ENCODE measurements at regions not wholly inside any gene's neighbourhood (a gene's known extent, or its start where the extent isn't known, plus 50 kb on each side); places are given as distances from the start of the nearest gene placed in this dataset.
"Not testable (repeated sequence)": the region's sequence is repeated elsewhere in the genome, so short reads cannot be mapped to it uniquely, and the experiment has no call there.

- DNase-seq (ENCODE audit: low read depth) = no peak
Measured at GRCh38 chr4:12701384-12701783, 782.8 kb downstream of the RAB28 start.

GRCh38 chr4:12697970-12698369, 786.2 kb downstream of the RAB28 start:
- no peak for DNase-seq (ENCODE audit: low read depth)

GRCh38 chr4:12692815-12693214, 791.3 kb downstream of the RAB28 start:
- no peak for DNase-seq (ENCODE audit: low read depth)

- no peak for DNase-seq (ENCODE audit: low read depth)
Measured at GRCh38 chr4:12691168-12691567, 793.0 kb downstream of the RAB28 start.

GRCh38 chr4:12689457-12689856, 794.7 kb downstream of the RAB28 start:
- DNase-seq (ENCODE audit: low read depth) = no peak

- DNase-seq (ENCODE audit: low read depth) = no peak
Measured at GRCh38 chr4:12679217-12679616, 804.9 kb downstream of the RAB28 start.

- DNase-seq (ENCODE audit: low read depth) = no peak
Measured at GRCh38 chr4:12674184-12674583, 810.0 kb downstream of the RAB28 start.

- DNase-seq (ENCODE audit: low read depth) = no peak
Measured at GRCh38 chr4:12672303-12672702, 811.8 kb downstream of the RAB28 start.

GRCh38 chr4:12658146-12658545, 826.0 kb downstream of the RAB28 start:
- DNase-seq (ENCODE audit: low read depth) = no peak

- DNase-seq (ENCODE audit: low read depth) = no peak
Measured at GRCh38 chr4:12651876-12652275, 832.3 kb downstream of the RAB28 start.

GRCh38 chr4:12645732-12646131, 838.4 kb downstream of the RAB28 start:
- no peak for DNase-seq (ENCODE audit: low read depth)

GRCh38 chr4:12644261-12644660, 839.9 kb downstream of the RAB28 start:
- DNase-seq (ENCODE audit: low read depth) = no peak

GRCh38 chr4:12636191-12636590, 847.9 kb downstream of the RAB28 start:
- no peak for DNase-seq (ENCODE audit: low read depth)

- DNase-seq (ENCODE audit: low read depth) = no peak
Measured at GRCh38 chr4:12635629-12636028, 848.5 kb downstream of the RAB28 start.

- peak; percentile 1 for DNase-seq (ENCODE audit: low read depth)
Measured at GRCh38 chr4:12633053-12633651, 851.0 kb downstream of the RAB28 start.

- no peak for DNase-seq (ENCODE audit: low read depth)
Measured at GRCh38 chr4:12615822-12616221, 868.3 kb downstream of the RAB28 start.

GRCh38 chr4:12612876-12613275, 871.3 kb downstream of the RAB28 start:
- no peak for DNase-seq (ENCODE audit: low read depth)

- not testable (repeated sequence) for DNase-seq (ENCODE audit: low read depth)
Measured at GRCh38 chr4:12609212-12609875, 874.8 kb downstream of the RAB28 start.

GRCh38 chr4:12595986-12596385, 888.2 kb downstream of the RAB28 start:
- no peak for DNase-seq (ENCODE audit: low read depth)

- DNase-seq (ENCODE audit: low read depth) = no peak
Measured at GRCh38 chr4:12595489-12595888, 888.7 kb downstream of the RAB28 start.

- DNase-seq (ENCODE audit: low read depth) = no peak
Measured at GRCh38 chr4:12588582-12588981, 895.6 kb downstream of the RAB28 start.

- DNase-seq (ENCODE audit: low read depth) = no peak
Measured at GRCh38 chr4:12586242-12587006, 897.7 kb downstream of the RAB28 start.
